ENCODE measurements at regions not wholly inside any gene's neighbourhood (a gene's known extent, or its start where the extent isn't known, plus 50 kb on each side); places are given as distances from the start of the nearest gene placed in this dataset.

DNA sequence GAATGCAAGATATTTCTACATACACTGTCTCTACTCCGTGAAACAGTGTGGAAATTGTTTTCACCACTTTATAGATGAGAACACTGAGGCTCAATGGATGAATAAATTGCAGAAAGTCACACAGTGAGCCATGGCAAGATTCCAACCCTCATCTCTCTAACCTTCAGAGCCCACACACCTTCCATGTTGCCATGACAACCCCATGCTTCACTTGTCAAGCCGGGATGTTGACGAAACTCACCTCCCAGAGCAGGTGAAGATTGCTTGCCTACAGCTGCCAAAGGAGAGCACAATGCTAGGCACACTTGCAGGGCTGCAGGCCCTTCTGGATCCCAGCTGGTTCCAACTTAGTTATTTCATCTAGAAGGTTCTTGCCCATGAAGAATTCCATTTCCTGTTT lies 71.4 kb upstream of the SEZ6L start:
- TF ChIP-seq POLR2A (IDR thresholded peaks at IDR 0.05): no peak
- no peak for TF ChIP-seq CTCF (IDR thresholded peaks at IDR 0.05 in 4 of 5, conservative IDR thresholded peaks at IDR 0.05 in 1 of 5)
